ENCODE measurements at regions not wholly inside any gene's neighbourhood (a gene's known extent, or its start where the extent isn't known, plus 50 kb on each side); places are given as distances from the start of the nearest gene placed in this dataset.

DNA sequence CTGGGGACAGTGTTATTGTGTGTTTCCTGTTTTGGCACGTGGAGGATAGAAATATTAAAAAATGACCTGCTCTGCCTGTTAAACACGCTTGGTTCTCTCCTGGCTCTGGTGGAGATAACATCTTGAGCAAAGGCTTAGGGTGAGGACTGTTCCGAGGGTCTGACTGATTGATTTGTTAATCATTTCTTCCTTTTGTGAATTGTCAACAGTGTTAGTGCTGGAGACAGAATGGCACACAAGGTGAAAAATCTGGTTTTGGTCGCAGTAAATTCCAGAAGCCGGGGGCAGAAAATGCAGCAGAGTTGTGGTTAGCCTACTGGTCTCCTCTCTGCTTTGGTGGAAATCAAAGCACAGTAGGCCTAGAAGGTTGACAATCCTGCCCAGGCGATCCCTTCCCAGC lies 163.6 kb downstream of the FGF9 start:
- no peak for TF ChIP-seq GABPA (IDR thresholded peaks at IDR 0.05; ENCODE audit: borderline replicate concordance, insufficient read depth, low read length)
- TF ChIP-seq, protein P1, sequence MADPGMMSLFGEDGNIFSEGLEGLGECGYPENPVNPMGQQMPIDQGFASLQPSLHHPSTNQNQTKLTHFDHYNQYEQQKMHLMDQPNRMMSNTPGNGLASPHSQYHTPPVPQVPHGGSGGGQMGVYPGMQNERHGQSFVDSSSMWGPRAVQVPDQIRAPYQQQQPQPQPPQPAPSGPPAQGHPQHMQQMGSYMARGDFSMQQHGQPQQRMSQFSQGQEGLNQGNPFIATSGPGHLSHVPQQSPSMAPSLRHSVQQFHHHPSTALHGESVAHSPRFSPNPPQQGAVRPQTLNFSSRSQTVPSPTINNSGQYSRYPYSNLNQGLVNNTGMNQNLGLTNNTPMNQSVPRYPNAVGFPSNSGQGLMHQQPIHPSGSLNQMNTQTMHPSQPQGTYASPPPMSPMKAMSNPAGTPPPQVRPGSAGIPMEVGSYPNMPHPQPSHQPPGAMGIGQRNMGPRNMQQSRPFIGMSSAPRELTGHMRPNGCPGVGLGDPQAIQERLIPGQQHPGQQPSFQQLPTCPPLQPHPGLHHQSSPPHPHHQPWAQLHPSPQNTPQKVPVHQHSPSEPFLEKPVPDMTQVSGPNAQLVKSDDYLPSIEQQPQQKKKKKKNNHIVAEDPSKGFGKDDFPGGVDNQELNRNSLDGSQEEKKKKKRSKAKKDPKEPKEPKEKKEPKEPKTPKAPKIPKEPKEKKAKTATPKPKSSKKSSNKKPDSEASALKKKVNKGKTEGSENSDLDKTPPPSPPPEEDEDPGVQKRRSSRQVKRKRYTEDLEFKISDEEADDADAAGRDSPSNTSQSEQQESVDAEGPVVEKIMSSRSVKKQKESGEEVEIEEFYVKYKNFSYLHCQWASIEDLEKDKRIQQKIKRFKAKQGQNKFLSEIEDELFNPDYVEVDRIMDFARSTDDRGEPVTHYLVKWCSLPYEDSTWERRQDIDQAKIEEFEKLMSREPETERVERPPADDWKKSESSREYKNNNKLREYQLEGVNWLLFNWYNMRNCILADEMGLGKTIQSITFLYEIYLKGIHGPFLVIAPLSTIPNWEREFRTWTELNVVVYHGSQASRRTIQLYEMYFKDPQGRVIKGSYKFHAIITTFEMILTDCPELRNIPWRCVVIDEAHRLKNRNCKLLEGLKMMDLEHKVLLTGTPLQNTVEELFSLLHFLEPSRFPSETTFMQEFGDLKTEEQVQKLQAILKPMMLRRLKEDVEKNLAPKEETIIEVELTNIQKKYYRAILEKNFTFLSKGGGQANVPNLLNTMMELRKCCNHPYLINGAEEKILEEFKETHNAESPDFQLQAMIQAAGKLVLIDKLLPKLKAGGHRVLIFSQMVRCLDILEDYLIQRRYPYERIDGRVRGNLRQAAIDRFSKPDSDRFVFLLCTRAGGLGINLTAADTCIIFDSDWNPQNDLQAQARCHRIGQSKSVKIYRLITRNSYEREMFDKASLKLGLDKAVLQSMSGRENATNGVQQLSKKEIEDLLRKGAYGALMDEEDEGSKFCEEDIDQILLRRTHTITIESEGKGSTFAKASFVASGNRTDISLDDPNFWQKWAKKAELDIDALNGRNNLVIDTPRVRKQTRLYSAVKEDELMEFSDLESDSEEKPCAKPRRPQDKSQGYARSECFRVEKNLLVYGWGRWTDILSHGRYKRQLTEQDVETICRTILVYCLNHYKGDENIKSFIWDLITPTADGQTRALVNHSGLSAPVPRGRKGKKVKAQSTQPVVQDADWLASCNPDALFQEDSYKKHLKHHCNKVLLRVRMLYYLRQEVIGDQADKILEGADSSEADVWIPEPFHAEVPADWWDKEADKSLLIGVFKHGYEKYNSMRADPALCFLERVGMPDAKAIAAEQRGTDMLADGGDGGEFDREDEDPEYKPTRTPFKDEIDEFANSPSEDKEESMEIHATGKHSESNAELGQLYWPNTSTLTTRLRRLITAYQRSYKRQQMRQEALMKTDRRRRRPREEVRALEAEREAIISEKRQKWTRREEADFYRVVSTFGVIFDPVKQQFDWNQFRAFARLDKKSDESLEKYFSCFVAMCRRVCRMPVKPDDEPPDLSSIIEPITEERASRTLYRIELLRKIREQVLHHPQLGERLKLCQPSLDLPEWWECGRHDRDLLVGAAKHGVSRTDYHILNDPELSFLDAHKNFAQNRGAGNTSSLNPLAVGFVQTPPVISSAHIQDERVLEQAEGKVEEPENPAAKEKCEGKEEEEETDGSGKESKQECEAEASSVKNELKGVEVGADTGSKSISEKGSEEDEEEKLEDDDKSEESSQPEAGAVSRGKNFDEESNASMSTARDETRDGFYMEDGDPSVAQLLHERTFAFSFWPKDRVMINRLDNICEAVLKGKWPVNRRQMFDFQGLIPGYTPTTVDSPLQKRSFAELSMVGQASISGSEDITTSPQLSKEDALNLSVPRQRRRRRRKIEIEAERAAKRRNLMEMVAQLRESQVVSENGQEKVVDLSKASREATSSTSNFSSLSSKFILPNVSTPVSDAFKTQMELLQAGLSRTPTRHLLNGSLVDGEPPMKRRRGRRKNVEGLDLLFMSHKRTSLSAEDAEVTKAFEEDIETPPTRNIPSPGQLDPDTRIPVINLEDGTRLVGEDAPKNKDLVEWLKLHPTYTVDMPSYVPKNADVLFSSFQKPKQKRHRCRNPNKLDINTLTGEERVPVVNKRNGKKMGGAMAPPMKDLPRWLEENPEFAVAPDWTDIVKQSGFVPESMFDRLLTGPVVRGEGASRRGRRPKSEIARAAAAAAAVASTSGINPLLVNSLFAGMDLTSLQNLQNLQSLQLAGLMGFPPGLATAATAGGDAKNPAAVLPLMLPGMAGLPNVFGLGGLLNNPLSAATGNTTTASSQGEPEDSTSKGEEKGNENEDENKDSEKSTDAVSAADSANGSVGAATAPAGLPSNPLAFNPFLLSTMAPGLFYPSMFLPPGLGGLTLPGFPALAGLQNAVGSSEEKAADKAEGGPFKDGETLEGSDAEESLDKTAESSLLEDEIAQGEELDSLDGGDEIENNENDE (IDR thresholded peaks at IDR 0.05; ENCODE audit: insufficient replicate concordance, low read length), result no peak
- no peak for TF ChIP-seq POLR2A (IDR thresholded peaks at IDR 0.05; ENCODE audit: control extremely low read depth in 1 of 2, low read depth in 2 of 2, low read length in 2 of 2)
- TF ChIP-seq JUND (IDR thresholded peaks at IDR 0.05; ENCODE audit: low read length), result no peak
- TF ChIP-seq CTCF (IDR thresholded peaks at IDR 0.05; ENCODE audit: control extremely low read depth in 1 of 3, insufficient read depth in 1 of 3, low read depth in 1 of 3, low read length in 3 of 3), result no peak
